ENCODE measurements at regions not wholly inside any gene's neighbourhood (a gene's known extent, or its start where the extent isn't known, plus 50 kb on each side); places are given as distances from the start of the nearest gene placed in this dataset.

GRCh38 chr4:124386648-124387047, 325.9 kb downstream of the ANKRD50 start:
- Histone ChIP-seq H3K9me3 (ENCODE audit: control extremely low read depth in 1 of 3, control insufficient read depth in 2 of 3, insufficient read depth in 1 of 3, low read length in 2 of 3) (no peaks in the 10 kb centered on the region), H3K27ac (ENCODE audit: low read length in 2 of 2) (no peak overlapping the region), H3K4me3 (ENCODE audit: control extremely low read depth in 1 of 5, extremely low read depth in 1 of 5, insufficient read depth in 1 of 5, low read depth in 2 of 5, low read length in 4 of 5) (no peak overlapping the region), H3K9ac (ENCODE audit: low read length) (no peak overlapping the region), H3K79me2 (ENCODE audit: control insufficient read depth, insufficient read depth, low read length) (no peaks in the 10 kb centered on the region), H3K4me1 (ENCODE audit: control insufficient read depth in 2 of 2, insufficient read depth in 2 of 2, low read length in 2 of 2) (no peaks in the 10 kb centered on the region), H3K36me3 (replicated peaks in 1 of 2; ENCODE audit: control extremely low read depth in 1 of 2, control insufficient read depth in 1 of 2, extremely low read depth in 1 of 2, insufficient read depth in 2 of 2, low read length in 1 of 2) (no peaks in the 10 kb centered on the region), H3K27me3 (replicated peaks in 1 of 4; ENCODE audit: control extremely low read depth in 1 of 4, control insufficient read depth in 3 of 4, insufficient read depth in 4 of 4, low read length in 3 of 4) (no peaks in the 10 kb centered on the region), H2AFZ (ENCODE audit: insufficient read depth, low read depth, low read length, poor library complexity, severe bottlenecking) (no peak overlapping the region), H4K20me1 (ENCODE audit: control insufficient read depth, insufficient read depth, low read length, poor library complexity, severe bottlenecking) (no peaks in the 10 kb centered on the region), H3K4me2 (replicated peaks; ENCODE audit: low read depth, low read length, poor library complexity, severe bottlenecking) (no peak overlapping the region)
- H3K4me3 Mint-ChIP-seq = no peak overlapping the region
- H3K27ac Mint-ChIP-seq = no peak overlapping the region
- no CpG with 5 or more reads among the region's 6 CpGs for WGBS (ENCODE audit: insufficient coverage)
- no peaks in the 10 kb centered on the region for H3K9me3 Mint-ChIP-seq (ENCODE audit: insufficient read depth)
- intact Hi-C loops (cut with micrococcal nuclease) = no loop called here
- POLR2A ChIA-PET = no interaction called here
- H3K27me3 Mint-ChIP-seq = no peaks in the 10 kb centered on the region
- no peak for TF ChIP-seq EZH2 (IDR thresholded peaks at IDR 0.05; ENCODE audit: borderline replicate concordance, insufficient read depth, low read depth, low read length, poor library complexity, severe bottlenecking)
- no peak for TF ChIP-seq CTCF (IDR thresholded peaks at IDR 0.05)
- H3K4me1 Mint-ChIP-seq = no peaks in the 10 kb centered on the region
- CTCF ChIA-PET = no interaction called here
- no peak for ATAC-seq (ENCODE audit: low read depth)
- DNase-seq = no peak

GRCh38 chr4:124389591-124389990, 322.9 kb downstream of the ANKRD50 start:
- H3K27me3 ChIP-seq (replicated peaks in 1 of 4; ENCODE audit: control extremely low read depth in 1 of 4, control insufficient read depth in 3 of 4, insufficient read depth in 4 of 4, low read length in 3 of 4) = no peaks in the 10 kb centered on the region
- Mint-ChIP-seq H3K9me3 (ENCODE audit: insufficient read depth) (no peaks in the 10 kb centered on the region), H3K27ac (no peak overlapping the region), H3K4me1 (no peaks in the 10 kb centered on the region), H3K4me3 (no peak overlapping the region), H3K27me3 (no peaks in the 10 kb centered on the region)
- intact Hi-C loops (cut with micrococcal nuclease) = no loop called here
- H3K79me2 ChIP-seq (ENCODE audit: control insufficient read depth, insufficient read depth, low read length) = no peaks in the 10 kb centered on the region
- no peaks in the 10 kb centered on the region for H3K4me1 ChIP-seq (ENCODE audit: control insufficient read depth in 2 of 2, insufficient read depth in 2 of 2, low read length in 2 of 2)
- H3K9ac ChIP-seq (ENCODE audit: low read length) = no peak overlapping the region
- no peaks in the 10 kb centered on the region for H4K20me1 ChIP-seq (ENCODE audit: control insufficient read depth, insufficient read depth, low read length, poor library complexity, severe bottlenecking)
- ChIA-PET POLR2A (no interaction called here), CTCF (no interaction called here)
- DNase-seq (no peak), ATAC-seq (ENCODE audit: low read depth) (no peak)
- TF ChIP-seq CTCF (IDR thresholded peaks at IDR 0.05) (no peak), EZH2 (IDR thresholded peaks at IDR 0.05; ENCODE audit: borderline replicate concordance, insufficient read depth, low read depth, low read length, poor library complexity, severe bottlenecking) (no peak)
- H2AFZ ChIP-seq (ENCODE audit: insufficient read depth, low read depth, low read length, poor library complexity, severe bottlenecking) = no peak overlapping the region
- no peak overlapping the region for H3K4me2 ChIP-seq (replicated peaks; ENCODE audit: low read depth, low read length, poor library complexity, severe bottlenecking)
- no peaks in the 10 kb centered on the region for H3K9me3 ChIP-seq (ENCODE audit: control extremely low read depth in 1 of 3, control insufficient read depth in 2 of 3, insufficient read depth in 1 of 3, low read length in 2 of 3)
- no CpG with 5 or more reads among the region's 1 CpG for WGBS (ENCODE audit: insufficient coverage)
- no peaks in the 10 kb centered on the region for H3K36me3 ChIP-seq (replicated peaks in 1 of 2; ENCODE audit: control extremely low read depth in 1 of 2, control insufficient read depth in 1 of 2, extremely low read depth in 1 of 2, insufficient read depth in 2 of 2, low read length in 1 of 2)
- no peak overlapping the region for H3K4me3 ChIP-seq (ENCODE audit: control extremely low read depth in 1 of 5, extremely low read depth in 1 of 5, insufficient read depth in 1 of 5, low read depth in 2 of 5, low read length in 4 of 5)
- H3K27ac ChIP-seq (ENCODE audit: low read length in 2 of 2) = no peak overlapping the region

Data from B cell (primary cell).